ELR (cell line): ENCODE measurements at regions not wholly inside any gene's neighbourhood (a gene's known extent, or its start where the extent isn't known, plus 50 kb on each side); places are given as distances from the start of the nearest gene placed in this dataset.
A peak's percentile ranks its signal among the peaks of the same experiment; 100 is the strongest.
"Not testable (repeated sequence)": the region's sequence is repeated elsewhere in the genome, so short reads cannot be mapped to it uniquely, and the experiment has no call there.

Experiments
- DNase-seq: peaks from one replicate; pipeline ENCODE4 v3.0.0-alpha.2; 2015; ENCODE audit warnings: low read depth

GRCh38 chr3:15851735-15852134 lies 54.0 kb upstream of the ANKRD28 start:
- DNase-seq = no peak

GRCh38 chr3:15858547-15859506 lies 61.0 kb upstream of the ANKRD28 start:
- DNase-seq = peak; percentile 21

- peak; percentile 83 for DNase-seq
These were observed 61.8 kb upstream of the ANKRD28 start for GRCh38 chr3:15859507-15860013.

GRCh38 chr3:15860014-15860934 lies 62.5 kb upstream of the ANKRD28 start:
- DNase-seq = peak; percentile 66

GRCh38 chr3:15861163-15861562 lies 63.4 kb upstream of the ANKRD28 start:
- DNase-seq = no peak

GRCh38 chr3:15872807-15873206 lies 75.0 kb upstream of the ANKRD28 start:
- DNase-seq = no peak

- no peak for DNase-seq
These were observed 75.6 kb upstream of the ANKRD28 start for GRCh38 chr3:15873415-15873814.

GRCh38 chr3:15875016-15875689 lies 77.4 kb upstream of the ANKRD28 start:
- peak; percentile 79 for DNase-seq

GRCh38 chr3:15876669-15877068 lies 78.9 kb upstream of the ANKRD28 start:
- DNase-seq = no peak

- no peak for DNase-seq
These were observed 80.0 kb upstream of the ANKRD28 start for GRCh38 chr3:15877813-15878212.

- not testable (repeated sequence) for DNase-seq
These were observed 82.0 kb upstream of the ANKRD28 start for GRCh38 chr3:15879787-15880186.

GRCh38 chr3:15882577-15882976 lies 84.8 kb upstream of the ANKRD28 start:
- no peak for DNase-seq

- no peak for DNase-seq
These were observed 86.4 kb upstream of the ANKRD28 start for GRCh38 chr3:15884132-15884531.

- DNase-seq = no peak
These were observed 88.7 kb upstream of the ANKRD28 start for GRCh38 chr3:15886521-15886920.

GRCh38 chr3:15887261-15887660 lies 89.5 kb upstream of the ANKRD28 start:
- no peak for DNase-seq

GRCh38 chr3:15889936-15890335 lies 92.2 kb upstream of the ANKRD28 start:
- DNase-seq = no peak

- DNase-seq = no peak
These were observed 94.8 kb upstream of the ANKRD28 start for GRCh38 chr3:15892311-15893227.

- no peak for DNase-seq
These were observed 96.6 kb upstream of the ANKRD28 start for GRCh38 chr3:15894382-15894781.

GRCh38 chr3:15896500-15896899 lies 98.7 kb upstream of the ANKRD28 start:
- no peak for DNase-seq

GRCh38 chr3:15899388-15899787 lies 101.6 kb upstream of the ANKRD28 start:
- DNase-seq = peak; percentile 49

GRCh38 chr3:15903164-15903563 lies 105.4 kb upstream of the ANKRD28 start:
- no peak for DNase-seq
